Embryonic facial prominence (tissue), 1 donor: ENCODE measurements at regions not wholly inside any gene's neighbourhood (a gene's known extent, or its start where the extent isn't known, plus 50 kb on each side); places are given as distances from the start of the nearest gene placed in this dataset.
"Not testable (repeated sequence)": the region's sequence is repeated elsewhere in the genome, so short reads cannot be mapped to it uniquely, and the experiment has no call there.

Source experiments
- DNase-seq: peaks from one replicate; pipeline ENCODE4 v3.0.0-alpha.2; 2016; ENCODE audit errors: extremely low spot score

GRCh38 chr5:136545031-136545430 lies 179.7 kb upstream of the TRPC7 start:
- DNase-seq, result not testable (repeated sequence)

DNA sequence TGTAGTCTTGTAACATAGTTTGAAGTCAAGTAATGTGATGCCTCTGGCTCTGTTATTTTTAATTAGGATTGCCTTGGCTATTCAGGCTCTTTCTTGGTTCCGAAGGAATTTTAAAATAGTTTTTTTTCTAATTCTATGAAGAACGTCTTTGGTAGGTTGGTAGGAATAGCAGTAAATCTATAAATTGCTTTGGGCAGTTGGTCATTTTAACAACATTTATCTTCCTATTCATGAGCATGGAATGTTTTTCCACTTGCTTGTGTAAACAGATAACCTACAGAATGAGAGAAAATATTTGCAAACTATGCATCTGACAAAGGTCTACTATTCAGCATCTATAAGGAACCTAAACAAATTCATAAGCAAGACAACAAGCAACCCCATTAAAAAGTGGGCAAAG lies 173.2 kb upstream of the TRPC7 start:
- no peak for DNase-seq

DNA sequence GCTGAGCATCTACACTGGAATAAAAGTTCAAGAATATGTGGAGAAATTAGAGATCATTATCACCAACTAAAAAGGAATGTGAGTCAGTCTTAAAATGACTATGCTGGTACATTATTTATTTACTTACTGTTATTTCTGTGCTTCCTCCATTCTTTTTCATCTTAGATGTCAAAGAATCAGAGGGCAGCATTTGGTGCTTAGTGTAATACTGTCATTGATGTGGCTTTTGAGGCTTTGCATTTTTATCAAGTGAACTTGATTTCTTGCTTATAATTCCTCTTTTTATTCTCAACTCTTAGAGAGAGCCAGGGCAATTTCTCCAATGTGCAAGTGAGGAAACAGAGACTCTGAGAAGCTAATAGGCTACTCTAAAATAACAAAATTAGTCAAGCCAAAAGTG lies 163.7 kb upstream of the TRPC7 start:
- DNase-seq, result no peak

GRCh38 chr5:136528481-136529030 lies 163.2 kb upstream of the TRPC7 start:
- no peak for DNase-seq

DNA sequence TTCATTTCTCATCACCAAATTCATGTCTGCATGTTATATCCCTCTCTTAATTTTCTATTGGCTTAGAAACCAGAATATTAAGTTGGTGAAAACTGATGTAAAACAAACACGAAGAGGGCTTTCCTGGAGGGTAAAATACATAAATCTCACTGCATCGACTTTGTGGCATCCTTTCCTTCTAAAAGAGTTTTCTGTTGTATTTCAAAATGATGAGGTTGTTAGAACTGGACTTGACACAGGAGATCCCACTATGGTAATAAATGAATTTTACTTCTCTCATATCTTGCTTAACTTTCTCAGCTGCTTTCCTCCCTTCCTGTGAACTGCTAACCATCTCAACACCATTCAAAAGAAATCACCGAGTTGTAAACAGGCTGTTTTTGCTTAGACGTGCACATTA lies 162.0 kb upstream of the TRPC7 start:
- no peak for DNase-seq

DNA sequence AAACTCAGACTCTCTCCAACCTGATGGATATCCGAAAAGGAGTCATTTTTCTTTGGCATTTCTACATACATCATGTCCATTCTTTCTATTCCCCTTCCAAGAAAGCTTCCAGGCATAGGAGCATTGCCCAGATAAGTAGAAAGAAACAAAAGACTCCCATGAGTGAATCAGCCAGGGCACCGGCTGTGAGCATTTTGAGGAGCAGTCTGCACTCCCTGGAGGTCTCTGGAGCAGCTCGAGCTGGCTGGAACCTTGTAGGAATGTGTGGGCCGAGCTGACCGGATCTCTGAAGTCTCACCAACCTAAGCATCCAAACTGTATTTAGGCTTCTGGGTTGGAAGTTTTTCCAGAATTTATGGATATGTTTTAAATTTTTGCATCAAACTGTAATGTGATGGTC lies 161.4 kb upstream of the TRPC7 start:
- DNase-seq, result no peak

DNA sequence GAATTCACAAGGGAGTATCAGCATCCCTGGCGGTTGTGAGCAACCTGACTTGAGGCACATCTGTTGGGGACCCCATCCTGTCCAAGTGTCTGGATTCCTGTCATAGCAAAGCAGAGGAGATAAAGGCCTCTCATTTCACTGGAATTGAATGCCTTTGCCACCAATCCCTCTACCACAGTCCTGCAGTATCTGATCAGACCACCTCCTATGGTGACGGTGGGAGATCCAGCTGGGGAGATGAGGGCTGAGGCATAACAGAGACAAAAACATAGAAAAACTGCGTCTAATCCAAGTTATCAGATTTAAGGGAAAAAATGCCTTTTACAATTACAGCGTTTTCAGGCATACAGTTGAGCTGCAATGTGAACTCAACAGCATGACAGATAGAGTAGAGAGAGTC lies 160.7 kb upstream of the TRPC7 start:
- no peak for DNase-seq

DNA sequence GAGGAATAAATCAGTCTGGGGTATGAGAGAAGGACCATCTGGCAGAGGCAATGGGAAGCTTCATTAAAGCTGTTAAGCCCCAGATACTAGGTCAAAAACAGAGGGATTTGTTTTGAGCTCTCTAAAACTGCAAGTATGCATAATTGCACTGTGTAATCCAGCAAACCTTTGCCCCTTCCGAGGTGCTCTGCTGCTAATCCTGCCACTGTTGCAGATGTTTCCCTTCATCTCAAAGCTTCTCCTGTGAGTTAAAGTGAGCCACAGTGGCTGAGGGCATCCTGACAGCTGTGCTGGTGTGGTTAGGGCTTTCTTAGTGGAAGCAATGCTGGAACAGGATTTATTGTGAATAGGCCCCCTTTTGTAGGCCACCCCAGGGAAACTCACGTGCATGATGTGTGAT lies 160.3 kb upstream of the TRPC7 start:
- no peak for DNase-seq

DNA sequence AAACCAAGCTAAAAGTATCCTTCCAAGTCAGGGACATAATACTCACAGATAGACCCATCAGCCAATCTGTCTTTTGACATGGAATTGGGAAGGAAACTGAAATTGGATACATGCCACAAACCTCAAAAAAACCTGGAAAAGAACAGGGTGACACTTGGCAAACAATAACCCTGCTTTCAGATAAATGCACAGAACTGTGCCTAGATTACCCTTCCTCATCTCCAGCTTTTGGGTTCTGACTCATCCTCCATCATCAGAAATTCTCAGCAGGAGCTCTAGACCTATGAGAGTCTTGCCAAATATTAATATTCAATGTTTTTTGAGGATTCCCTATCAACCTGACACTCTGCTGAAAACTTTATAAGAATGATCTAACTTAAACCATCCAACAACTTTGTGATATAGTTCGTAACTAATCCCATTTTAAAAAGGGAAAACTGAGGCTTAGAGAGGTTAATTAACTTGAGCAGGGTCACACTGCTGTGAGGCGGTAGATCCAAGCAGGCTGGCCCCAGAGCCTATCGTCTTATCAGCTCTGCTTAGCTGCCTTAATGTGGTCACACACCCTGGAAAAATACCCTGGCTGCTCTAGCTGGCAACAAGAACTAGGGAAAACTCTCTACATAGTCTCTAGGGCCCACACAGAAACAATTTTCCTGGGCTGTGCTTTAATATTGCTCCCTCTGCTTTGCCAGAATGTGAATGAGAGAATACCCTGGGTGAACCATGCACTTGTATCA lies 157.0 kb upstream of the TRPC7 start:
- DNase-seq, result no peak

DNA sequence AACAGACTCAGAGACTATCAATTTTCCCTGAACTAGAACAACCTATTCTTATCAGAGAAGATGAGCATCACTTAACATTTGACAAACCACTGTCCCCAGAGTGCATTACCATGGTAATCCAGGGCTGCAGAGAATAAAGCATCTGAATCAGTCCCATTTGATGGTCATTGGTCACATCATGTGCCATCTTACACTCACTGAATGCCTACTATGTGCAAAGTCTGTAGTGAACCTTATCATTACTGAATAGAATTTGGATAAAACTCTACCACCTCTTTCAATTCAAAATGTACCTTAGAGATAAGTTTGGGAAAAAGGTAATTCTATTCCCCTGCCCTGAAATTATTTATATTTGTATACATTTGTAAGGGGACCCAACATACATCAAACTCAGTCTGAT lies 156.4 kb upstream of the TRPC7 start:
- no peak for DNase-seq

- no peak for DNase-seq
Observed at GRCh38 chr5:136518814-136519213, 153.5 kb upstream of the TRPC7 start.

DNA sequence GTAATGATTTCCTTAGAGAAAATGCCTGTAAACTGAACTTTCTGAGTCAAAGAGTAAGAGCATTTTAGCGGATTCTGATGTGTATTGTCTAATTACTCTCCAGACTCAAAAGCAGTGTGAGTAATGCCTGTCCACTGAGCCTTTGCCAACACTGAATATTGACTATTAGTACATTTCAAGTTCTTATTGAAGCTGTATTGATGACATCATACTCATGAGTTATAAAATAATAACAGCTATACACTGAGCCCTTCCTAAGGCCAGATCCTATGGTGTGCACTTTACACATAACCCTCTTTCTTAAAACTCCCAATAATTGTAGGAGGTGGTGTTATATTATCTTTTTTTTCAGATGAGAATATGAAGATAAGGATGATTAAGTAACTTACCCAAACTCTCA lies 152.8 kb upstream of the TRPC7 start:
- no peak for DNase-seq

- no peak for DNase-seq
Observed at GRCh38 chr5:136517755-136518154, 152.4 kb upstream of the TRPC7 start.

DNA sequence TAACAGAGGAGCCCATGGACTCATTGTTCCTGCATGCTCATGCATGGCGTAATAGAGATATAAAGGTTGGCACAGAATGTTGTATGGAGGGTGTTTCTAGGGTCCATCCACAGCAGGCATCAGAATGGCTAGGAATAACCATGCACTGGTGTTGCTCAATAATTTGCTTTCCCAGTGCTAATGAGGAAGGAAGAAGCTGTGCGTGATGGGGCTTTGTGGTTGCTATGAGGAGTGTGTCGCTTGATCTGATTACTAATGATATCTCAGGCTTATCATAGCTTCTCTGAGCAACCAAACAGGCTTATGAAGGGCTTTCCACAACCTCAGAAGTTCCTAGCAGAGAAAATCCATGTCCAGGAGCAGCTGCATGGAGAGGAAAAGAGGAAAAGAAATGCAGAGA lies 151.3 kb upstream of the TRPC7 start:
- DNase-seq, result no peak

- DNase-seq, result no peak
Observed at GRCh38 chr5:136513430-136513829, 148.1 kb upstream of the TRPC7 start.

- DNase-seq, result no peak
Observed at GRCh38 chr5:136511046-136511445, 145.7 kb upstream of the TRPC7 start.

DNA sequence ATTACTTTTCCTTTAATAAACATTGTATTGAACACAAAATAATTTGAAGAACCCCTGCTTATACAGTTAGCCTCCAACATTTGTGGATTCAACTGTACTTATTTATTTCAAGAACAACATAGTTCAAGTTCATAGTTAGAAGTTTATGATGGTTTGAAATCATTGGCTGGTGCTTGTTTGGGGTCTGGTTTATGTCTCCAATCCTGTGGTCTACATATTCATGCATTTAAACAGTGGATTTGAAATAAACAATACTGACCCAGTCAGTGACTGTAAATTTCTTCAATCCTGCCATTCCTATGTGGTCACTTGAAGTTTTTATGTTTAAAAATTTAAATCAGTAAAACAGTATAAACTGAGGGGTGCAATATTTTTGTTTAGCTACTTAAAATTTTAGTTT lies 145.1 kb upstream of the TRPC7 start:
- DNase-seq, result no peak

DNA sequence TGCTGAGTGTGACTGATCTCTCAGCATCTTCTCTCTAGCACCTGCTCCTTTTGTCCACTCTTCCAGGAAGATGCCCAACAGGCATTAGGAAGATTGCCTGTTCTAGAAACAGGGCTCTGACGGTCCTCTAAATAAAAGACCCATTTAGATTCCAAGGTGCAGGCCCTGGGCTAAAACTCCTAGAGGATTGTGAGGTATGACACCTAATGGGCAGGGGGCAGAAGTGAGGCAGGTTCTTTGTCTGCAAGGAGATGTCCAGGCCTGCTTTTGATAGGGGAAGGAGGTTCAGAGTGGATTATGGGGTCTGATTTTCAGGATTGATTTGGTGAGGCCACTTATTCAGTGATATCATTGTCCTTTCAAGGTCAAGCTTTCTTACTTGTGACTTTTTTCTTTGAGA lies 140.8 kb upstream of the TRPC7 start:
- no peak for DNase-seq

DNA sequence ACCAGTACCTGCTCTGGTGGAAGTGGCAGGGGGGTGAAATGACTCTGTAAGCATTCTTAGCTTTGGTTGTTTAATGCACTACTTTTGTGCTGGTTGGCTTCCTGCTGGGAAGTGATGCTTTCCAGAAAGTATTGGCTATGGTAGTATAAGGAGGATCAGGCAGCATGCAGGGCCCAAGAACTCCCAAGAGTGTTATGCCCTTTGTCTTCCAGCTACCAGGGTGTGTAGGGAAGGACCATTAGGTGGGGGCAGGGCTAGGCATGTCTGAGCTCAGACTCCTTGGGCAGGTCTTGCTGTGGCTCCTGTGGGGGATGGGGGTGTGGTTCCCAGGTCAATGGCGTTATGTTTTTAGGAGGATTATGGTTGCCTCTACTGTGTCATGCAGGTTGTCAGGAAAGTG lies 135.8 kb upstream of the TRPC7 start:
- DNase-seq, result no peak

DNA sequence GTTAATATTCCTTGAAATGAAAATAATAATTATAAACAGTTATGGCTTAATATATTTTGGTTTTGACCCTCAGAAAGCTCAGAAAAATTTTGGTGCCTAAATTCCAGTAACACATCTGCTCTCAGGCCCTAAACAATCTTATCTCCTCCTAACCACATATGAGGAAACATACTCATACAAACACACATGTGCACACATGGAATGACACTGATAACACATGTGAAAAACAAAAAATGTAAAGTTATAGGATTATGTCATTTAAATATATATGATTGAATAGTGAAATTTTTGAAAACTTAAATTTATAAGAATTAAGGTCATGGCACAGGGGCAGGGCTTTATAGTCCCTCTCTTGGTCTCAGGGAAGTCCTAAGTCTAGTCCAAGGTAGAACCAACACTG lies 127.2 kb upstream of the TRPC7 start:
- no peak for DNase-seq

- no peak for DNase-seq
Observed at GRCh38 chr5:136491806-136492205, 126.5 kb upstream of the TRPC7 start.

GRCh38 chr5:136484808-136485325 lies 119.5 kb upstream of the TRPC7 start:
- no peak for DNase-seq

GRCh38 chr5:136482206-136482605 lies 116.9 kb upstream of the TRPC7 start:
- no peak for DNase-seq

- no peak for DNase-seq
Observed at GRCh38 chr5:136474466-136474865, 109.1 kb upstream of the TRPC7 start.
